ENCODE measurements at regions not wholly inside any gene's neighbourhood (a gene's known extent, or its start where the extent isn't known, plus 50 kb on each side); places are given as distances from the start of the nearest gene placed in this dataset.
"Not testable (repeated sequence)": the region's sequence is repeated elsewhere in the genome, so short reads cannot be mapped to it uniquely, and the experiment has no call there.

DNA sequence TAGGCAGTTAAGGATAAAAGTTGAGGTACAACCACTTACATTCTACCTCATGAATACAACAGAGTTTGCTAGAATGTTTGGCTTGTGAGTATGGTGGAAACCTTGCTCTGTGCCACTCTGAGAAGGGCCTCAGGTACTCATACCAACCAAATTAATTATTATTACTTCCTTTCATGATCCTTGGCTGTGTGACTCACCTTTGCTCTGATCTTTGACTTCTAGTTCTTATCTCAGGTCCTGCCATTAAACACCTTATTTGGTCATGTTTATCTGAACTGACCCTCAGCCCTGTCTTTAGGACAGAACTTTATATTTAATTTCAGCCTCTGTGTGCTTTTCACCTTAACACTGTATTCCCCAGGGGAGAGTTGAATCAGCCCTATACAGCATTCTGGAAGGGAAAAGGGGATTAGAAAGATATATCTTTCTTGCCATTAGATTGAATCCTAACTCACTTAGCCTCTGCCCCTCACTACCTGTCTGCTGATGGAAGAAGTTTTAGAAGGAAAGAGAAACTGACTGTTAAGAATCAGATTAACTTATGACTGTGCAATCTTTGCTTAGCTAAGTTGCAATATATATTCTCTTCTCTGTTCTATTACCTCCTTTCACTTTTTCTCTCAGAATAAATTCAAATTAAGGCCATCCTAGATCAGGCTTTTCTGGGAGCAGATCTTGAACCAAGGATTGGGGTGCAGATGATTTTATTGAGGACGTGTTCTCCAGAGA is 260.4 kb upstream of the DPYD start:
- no peak for DNase-seq

DNA sequence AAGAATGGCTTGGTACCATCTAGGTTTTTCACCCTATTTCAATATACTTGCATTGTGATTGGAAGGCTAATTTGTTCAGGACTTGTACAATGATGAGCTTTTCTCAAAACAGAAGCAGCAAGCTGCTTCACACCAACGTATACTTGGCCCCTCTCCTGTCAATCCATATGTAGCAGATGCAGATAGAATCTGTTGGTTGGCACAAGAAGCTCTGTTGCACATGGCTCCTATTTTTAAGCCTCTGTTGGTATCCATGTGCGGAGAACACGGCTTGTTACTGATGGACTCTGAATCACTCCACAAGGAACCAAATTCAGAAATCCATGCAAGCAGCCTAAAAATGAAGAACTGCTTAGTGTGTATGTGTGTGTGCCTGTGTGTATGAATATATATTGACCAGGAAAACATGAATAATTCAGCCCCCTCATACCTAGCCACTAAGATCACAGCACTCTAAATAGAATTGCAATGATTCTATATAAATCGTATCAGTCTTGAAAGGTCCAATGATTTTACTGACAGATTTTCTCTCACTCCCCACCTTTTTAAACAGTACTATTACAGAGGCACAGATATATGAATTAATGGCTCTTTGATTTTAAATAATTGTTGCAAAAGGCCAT is 258.4 kb upstream of the DPYD start:
- no peak for DNase-seq

DNA sequence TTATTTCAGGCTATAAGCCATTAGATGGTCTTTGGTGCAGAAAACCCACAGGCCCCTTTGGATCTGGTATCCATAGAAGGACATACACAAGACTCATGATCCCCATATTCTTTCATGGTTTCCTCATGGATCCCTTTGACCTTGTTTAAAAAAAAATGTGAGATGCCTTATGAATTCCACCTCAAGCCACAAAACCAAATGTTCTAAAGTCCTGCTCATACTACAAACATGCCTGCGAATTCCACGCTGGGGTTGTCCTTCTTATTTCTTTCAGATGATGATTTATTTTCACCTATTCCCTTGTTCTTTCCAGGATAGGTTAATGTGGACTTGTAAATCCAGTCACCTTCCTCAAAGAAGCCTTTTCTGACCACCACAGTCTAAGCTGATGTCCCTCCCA is 256.9 kb upstream of the DPYD start:
- DNase-seq, result no peak

DNA sequence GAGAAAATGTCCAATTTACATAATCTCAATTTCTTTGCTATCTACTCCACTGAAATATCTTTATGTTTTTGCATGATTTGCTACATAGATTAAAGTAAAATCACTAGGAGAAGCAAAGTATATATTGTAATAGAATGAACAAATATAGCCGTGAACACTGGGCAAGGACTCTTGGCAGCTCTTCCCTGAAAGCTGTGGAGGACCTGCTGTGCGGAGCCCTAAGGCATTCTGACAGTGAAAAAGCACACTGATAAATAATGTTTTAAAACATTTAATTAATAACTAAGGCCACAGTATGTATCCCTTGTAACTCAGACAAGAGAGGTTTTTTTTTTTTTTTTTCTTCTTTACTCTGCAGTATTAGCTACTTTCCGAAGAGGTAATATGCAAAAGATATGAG is 256.1 kb upstream of the DPYD start:
- DNase-seq, result no peak

DNA sequence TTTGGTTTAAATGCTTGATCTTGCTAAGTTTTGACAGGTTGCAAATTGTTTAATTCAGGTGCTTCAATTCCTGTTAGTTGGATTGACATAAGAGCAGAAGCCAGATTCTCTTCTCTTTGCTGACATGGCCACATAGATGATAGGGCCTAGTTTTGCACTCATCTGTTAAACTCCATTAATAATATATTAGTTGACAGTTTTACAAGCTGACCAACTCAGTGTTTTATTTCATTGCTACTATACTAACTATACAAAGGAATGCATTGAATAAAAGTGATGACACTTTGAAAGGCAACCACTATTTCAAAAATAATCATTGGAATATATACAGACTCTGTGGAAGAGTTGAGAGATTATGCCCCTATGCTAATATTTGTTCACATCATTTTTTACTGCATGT is 255.6 kb upstream of the DPYD start:
- no peak for DNase-seq

DNA sequence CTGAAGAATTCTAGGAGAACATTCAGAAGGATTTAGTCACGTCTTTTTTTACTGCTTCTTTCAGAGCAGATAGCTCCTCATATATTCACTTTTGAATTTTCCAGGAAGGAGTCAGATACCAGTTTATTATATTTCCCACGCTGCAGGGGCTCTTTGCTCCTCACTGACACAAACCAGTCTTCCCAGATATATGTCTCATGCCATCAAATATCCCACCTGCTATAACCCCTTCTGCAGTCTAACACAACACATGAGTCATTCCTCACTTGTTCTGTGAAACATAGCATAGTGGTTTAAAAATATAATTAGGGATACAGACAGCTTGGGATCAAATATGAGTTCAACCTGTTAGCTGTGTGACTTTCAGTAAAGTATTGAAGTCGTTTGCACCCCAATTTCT is 251.7 kb upstream of the DPYD start:
- no peak for DNase-seq

DNA sequence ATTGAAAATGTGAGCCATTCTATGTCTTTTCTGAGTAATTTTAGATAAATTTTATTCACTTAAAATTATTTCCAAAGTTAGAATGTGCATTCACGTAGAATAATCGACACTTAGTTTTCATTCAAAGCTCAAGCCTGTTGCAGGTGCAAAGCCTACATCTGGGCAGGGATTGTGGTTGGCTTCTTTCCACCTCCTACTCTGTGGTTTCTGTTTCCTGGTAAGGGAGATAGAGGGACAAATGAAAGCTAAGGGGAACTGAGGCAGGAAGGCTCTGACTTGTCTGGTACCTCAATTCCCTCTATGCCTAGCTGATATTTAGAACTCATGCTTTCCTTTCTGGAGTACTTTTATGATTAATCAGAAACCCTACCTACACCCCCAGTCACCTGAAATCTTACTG is 251.2 kb upstream of the DPYD start:
- DNase-seq, result no peak

DNA sequence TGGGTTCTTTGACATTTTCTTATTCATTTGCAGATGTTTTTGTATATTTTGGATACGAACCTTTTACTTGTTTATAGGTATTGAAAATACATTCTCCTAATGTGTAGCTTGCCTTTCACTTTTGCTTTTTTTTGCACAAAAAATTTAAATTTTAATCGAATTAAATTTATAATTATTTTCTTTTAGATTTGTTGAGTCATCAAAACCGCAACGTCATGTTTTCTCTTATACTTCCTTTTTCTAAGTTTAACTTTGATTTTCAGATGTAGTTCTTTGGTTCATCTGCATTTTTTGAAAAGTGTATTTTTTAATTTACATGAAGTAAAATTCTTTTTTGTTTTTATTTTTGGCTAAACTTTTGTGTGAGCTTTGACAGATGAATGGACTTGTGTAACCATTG is 243.7 kb upstream of the DPYD start:
- no peak for DNase-seq

DNA sequence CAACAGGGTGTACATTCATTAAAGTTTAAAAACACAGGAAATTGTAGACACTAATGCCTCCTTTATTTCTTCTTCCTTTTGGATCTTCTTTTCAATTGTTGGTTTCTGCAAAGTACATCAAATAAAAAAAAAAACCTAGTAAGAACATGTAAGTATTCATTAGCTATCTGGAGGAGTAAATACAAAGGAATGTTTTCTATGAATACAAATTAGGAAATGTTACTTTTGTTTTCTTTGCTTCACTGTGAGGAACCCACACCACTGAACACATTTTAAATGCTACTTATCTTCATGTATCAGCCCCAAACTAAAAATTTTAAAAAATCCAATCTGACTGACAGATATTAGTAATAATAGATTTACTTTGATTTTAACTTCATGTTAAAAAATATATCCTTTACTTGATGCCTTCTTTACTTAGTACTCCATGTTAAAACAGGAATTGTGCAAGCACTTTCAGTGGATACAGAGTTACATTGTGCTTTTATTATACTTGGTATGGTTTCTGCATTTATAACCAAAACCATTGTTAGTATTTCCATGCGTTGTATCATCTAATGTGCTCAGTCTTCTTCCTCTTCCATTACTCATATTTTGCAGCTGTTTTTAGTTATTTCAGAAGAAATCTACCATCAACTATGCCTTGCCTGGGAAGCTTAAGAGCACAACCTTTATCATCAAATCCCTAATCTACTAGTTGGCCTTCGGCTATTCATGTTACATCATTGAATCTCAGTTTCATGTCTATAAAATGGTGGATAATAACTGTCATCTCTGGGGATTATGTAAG is 236.9 kb upstream of the DPYD start:
- DNase-seq, result no peak

DNA sequence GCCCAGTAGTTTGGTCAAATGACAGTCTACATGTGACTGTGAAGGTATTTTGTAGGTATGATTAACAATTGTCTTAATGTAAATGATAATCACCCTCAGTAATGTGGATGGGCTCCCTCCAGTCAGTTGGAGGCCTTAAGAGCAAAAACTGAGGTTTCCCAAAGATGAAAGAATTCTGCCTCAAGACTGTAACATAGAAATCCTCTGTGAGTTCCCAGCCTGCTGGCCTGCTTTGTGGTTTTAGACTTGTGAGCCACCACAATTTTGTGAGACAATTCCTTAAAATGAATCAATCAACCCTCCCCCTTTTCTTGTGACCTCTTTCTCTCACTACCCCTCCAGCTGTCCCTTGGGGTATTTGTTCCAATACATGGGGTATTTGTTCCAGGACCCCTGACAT is 226.4 kb upstream of the DPYD start:
- DNase-seq, result no peak

DNA sequence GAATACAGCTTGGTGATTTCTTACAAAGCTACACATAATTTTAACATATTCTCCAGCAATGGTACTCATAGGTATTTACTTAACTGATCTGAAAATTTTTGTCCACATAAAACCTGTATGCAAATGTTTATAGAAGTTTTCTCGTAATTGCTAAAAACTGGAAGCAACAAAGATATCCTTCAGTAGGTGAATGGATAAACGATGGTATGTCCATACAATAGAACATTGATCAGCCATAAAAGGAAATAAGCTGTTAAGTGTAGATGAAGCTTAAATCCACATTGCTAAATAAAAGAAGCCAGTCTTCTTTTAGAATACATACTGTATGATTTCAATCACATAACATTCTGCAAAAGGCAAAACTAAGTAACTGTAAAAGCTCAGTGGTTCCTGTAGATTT is 224.8 kb upstream of the DPYD start:
- no peak for DNase-seq

DNA sequence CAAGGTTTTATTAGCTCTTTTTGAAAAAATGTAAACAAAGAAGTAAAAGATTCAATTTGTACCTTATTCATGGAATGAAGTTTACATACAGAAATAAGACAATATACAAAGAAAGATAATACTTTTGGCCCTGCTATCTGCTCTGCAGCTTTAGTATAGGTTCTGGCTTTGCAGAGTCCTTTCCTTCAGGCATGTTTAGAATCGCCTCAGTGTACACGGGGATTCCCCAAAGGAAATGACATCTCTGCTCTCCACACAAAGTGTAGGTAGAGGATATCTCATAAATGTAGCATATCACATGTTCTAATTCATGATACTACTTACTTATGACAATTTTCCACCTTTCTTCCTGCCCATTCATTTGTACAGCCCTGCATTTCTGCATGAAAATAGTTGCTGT is 222.6 kb upstream of the DPYD start:
- no peak for DNase-seq

DNA sequence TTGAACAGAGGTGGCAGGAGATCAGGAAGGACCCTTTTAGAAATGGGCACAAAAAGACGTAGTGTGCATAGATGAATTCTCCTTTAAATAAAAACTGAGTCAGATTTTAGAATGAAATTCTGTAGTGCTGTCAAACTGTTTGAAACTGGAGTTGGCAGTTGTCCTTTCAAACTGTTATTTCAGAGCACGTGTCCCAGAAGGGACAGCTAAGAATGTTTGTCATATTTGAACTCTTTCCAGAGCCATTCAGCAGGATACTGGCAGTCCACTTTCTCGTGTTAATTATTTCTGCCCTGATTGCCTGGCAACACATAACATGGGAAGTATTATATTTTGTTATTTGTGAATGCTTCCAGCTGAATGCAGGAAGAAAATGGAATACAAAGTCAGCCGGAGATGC is 212.3 kb upstream of the DPYD start:
- no peak for DNase-seq

DNA sequence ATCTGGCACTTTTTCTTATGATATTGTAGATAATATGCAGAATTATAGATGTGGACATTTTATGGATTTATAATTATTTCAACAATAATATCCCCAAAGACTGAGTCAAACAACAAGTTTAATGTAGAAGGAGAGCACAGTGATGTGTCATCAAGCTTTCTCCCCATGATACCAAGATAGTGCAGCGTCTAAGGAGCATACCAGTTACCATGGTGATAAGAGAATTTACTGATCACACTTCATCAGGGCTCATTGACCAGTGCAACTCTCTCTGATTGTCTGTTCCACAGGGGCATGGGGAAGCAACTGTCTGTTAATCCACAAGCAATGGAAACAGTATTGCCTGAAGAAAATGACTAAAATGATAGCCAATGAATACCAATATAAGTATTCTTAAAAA is 209.6 kb upstream of the DPYD start:
- no peak for DNase-seq

DNA sequence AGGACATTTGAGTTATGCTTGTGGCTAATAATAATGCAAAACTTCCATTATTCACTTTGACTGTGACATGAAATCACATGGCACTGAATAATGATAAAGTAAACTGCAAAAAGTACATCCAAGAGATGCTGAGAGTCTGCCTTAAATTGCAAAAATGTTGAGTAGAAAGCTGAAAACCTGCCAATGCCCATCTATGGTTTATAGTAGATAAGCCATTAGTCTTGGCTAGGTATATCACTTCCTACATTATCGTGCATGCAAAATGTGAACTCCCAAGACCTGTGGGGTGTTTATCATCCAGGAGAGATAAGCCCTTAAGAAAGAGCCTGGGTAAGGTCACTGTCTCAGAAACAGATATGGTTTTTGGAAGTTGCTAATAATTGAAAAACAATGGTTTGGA is 208.7 kb upstream of the DPYD start:
- DNase-seq, result no peak

DNA sequence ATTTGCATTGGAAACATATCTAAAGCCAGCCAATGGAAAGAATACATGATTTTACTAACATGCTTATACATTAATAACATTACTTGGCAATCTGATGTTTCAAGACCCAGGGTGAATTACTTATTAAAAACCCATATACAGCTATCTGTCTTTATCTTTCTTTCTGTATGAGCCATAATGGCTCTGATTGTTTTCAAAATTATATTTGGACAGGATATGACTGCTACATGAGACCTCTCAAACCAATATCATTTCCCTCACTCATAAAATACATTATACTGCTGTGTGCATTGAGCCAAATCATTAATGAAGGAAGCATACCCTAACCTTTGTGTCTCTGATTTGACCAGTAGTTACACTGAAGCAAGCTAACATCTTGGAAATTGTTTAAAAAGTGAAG is 205.9 kb upstream of the DPYD start:
- DNase-seq, result no peak

DNA sequence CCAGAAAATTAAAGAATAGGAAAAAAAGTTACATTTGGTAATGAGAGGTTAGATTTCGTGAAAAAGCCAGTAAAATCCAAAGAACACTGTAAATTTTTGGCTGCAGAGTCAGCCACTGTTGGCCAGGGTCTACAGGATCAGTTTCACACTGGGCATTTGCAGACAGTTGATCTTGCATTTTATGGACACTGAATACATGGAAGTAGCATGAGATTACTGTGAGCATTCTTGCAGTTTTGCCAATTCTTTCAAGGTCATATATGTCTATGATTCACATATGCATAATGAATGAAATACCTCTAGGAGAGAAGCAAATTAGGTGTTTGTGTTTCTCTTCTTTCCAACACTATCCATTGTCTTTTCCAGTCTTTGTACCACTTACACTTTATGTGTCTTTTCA is 200.8 kb upstream of the DPYD start:
- DNase-seq, result no peak

DNA sequence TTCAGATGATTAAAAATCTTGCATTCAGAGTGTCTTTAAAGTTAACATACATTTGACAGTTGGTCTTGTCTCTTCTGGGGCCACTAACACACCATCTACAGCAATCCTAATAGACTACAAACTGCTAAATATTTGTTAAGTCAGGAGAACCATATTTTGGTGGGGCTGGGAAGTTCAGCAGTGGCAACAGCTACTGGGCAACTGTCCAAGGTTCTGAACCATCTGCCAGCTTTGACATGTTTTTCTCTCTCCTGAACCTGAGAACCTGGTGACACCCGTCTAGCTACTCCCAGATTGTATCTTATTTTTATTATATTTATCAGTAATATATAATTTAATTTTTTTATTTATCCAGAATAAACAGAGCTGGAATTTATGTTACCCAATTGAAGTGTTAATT is 199.0 kb upstream of the DPYD start:
- no peak for DNase-seq

DNA sequence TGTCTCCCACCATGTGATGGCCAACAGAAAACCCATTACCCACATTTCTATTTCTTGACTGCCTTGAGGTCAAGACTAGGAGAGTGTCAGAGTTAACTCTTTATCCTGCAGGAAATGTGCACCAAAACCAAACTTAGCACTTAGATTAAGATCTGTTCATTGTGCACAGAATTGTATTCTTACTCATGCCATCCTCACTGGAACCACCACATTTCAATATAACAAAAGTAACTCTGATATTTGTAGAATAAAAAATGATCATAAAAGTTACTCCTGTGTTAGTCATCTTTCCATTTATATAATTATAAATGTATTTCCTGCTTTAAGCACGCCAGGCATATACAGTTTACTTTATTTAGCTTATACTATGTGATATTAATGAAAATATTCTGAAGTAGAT is 193.0 kb upstream of the DPYD start:
- no peak for DNase-seq

DNA sequence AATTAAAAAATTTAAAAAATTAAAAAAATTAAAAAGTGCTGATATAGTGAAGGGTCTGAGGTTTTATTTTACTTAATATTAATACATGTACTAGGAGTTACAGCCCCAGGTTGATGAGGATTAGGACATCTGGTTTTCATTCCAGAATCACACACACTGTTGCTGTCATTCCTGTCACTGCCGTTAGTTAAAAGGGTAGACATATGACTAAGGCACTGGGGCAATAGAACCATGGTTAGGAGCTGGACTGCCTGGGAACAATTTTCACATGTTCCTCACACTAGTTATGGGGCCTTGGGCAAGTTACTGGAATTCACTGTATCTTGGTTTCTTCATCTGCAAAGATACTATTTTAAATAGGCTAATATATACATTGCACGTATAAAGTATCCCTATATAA is 191.8 kb upstream of the DPYD start:
- DNase-seq, result no peak

DNA sequence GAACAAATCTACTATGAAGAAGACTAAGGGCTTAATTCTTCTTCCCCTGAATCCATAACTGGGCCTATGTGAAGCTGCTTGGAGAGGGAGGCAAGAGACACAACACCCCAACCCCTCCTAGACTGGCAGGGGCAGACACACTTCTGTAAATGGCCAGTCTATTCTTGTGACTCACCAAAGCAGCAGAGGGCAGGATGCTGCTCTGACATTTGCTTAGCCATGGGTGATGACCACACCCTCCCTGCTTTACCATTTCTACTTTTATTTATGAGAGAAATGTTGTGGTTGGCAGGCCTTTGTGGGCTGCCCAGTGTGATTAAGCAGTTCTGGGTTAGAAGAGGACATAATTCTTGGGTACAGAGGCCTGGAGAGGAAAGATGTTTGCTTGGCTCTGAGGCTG is 189.8 kb upstream of the DPYD start:
- DNase-seq, result no peak

DNA sequence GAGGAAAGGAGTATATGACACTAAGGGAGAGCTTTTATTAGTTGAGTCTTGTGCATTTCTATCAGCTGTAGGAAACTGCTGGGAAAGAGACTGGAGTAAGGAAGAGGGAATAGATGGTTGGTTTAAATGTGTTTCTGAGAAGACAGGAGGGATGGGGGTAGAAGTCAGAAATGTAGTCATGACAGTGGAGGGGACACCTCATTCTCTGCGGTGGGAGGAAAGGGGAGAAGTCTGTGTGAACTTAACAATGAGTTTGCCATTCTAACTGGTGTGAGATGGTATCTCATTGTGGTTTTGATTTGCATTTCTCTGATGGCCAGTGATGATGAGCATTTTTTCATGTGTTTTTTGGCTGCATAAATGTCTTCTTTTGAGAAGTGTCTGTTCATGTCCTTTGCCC is 187.5 kb upstream of the DPYD start:
- not testable (repeated sequence) for DNase-seq

DNA sequence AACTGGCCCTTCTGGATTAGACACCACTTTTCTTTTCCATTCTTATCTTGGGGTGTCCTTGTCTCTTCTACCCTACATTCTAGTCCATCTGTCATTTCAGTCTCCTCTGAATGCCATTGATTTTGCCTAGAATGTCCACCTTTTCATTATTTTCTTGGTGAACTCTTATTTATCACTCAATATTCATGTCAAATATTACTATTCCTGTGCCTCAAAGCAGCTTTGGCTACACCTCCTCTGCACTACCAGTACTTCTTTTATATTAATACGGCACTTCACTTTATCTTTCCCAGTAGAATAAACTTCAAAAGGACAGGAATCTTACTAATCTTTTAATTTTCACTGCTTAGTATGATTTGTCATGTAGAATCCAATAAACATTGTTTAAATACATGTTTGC is 186.4 kb upstream of the DPYD start:
- no peak for DNase-seq

DNA sequence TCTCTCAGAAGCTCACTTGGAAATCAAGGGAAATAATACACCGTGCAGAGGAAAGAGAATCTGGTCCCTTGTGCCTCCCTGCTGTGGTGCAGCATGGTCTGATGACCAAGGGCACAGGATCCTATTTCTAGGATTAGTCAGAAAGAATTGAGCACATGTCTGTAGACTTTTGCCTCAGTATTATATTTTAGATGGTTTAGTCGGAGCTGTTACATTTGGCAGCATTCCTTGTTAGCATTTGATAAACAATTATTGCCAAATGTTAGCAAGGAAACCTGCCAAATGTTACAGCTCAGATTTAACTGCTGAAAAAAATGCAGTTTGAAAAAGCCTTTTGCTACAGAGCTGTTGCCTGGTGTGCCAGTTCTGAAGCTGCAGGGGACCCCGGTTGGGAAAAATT is 183.5 kb upstream of the DPYD start:
- DNase-seq, result no peak

Measured in activated T-cell treated with anti-CD3 and anti-CD28 coated beads, Interleukin-2, amount 50 U/mL, for 1 hour (primary cell).